ENCODE measurements at regions not wholly inside any gene's neighbourhood (a gene's known extent, or its start where the extent isn't known, plus 50 kb on each side); places are given as distances from the start of the nearest gene placed in this dataset.

GRCh38 chr12:19014240-19014639 is 115.3 kb upstream of the PLEKHA5 start (continued):
- TF ChIP-seq CEBPB (IDR thresholded peaks at IDR 0.05; ENCODE audit: borderline replicate concordance in 1 of 2, low read depth in 2 of 2, low read length in 2 of 2) = no peak
- TF ChIP-seq CHD2 (IDR thresholded peaks at IDR 0.05; ENCODE audit: borderline replicate concordance, low read depth, low read length) = no peak
- no peak for TF ChIP-seq BACH1 (IDR thresholded peaks at IDR 0.05; ENCODE audit: borderline replicate concordance)
- TF ChIP-seq POU2F2 (IDR thresholded peaks at IDR 0.05; ENCODE audit: borderline replicate concordance, low read depth, low read length) = no peak

- 12% methylated on average over 5 of the region's 5 CpGs for WGBS (ENCODE audit: insufficient coverage, insufficient replicate concordance, low lambda C conversion rate, missing lambda C conversion rate)
- no peaks in the 10 kb centered on the region for H3K36me3 ChIP-seq (ENCODE audit: control insufficient read depth in 2 of 2, insufficient read depth in 2 of 2, low read length in 1 of 2)
- TF ChIP-seq PML (IDR thresholded peaks at IDR 0.05; ENCODE audit: low read length) (no peak), SMARCA5 (IDR thresholded peaks at IDR 0.05) (no peak), HCFC1 (IDR thresholded peaks at IDR 0.05; ENCODE audit: low read length) (no peak), MTA3 (IDR thresholded peaks at IDR 0.05; ENCODE audit: borderline replicate concordance, low read length) (no peak), ZNF24 (IDR thresholded peaks at IDR 0.05) (no peak), TCF12 (IDR thresholded peaks at IDR 0.05; ENCODE audit: low read depth, low read length) (no peak), BMI1 (IDR thresholded peaks at IDR 0.05; ENCODE audit: borderline replicate concordance) (no peak), JUNB (IDR thresholded peaks at IDR 0.05) (no peak), JUND (IDR thresholded peaks at IDR 0.05; ENCODE audit: low read depth, low read length) (no peak), TBL1XR1 (IDR thresholded peaks at IDR 0.05; ENCODE audit: low read depth, low read length) (no peak)
- H3K9ac ChIP-seq (ENCODE audit: control insufficient read depth, insufficient read depth, low read length) = no peak overlapping the region
- ChIA-PET CTCF (interaction anchor here (0.6 kb wide), 1 partner anchor 561 kb away, joined by 3 read pairs; no protein-coding TSS in a partner anchor), RAD21 (ENCODE audit: unreplicated experiment) (no interaction called here), SMC1A (ENCODE audit: uncharacterized antibody, unreplicated experiment) (no interaction called here), POLR2A (no interaction called here)
- no peak overlapping the region for H2AFZ ChIP-seq (ENCODE audit: control insufficient read depth, low read depth, low read length)
- no peaks in the 10 kb centered on the region for H4K20me1 ChIP-seq (ENCODE audit: control insufficient read depth, insufficient read depth)
- H3K27me3 ChIP-seq (replicated peaks in 1 of 2; ENCODE audit: control insufficient read depth in 2 of 2, insufficient read depth in 2 of 2, low read length in 1 of 2) = no peaks in the 10 kb centered on the region
- H3K27ac ChIP-seq (ENCODE audit: control insufficient read depth, insufficient read depth) = no peak overlapping the region
- no peaks in the 10 kb centered on the region for H3K4me1 ChIP-seq (ENCODE audit: control insufficient read depth, insufficient read depth, low read length)
- no peaks in the 10 kb centered on the region for H3K79me2 ChIP-seq (ENCODE audit: control insufficient read depth, insufficient read depth, low read length)
- in situ Hi-C loops (cut with MboI) = no loop called here
- no peak overlapping the region for H3K4me3 ChIP-seq
- DNase-seq (ENCODE audit: low read depth, low spot score) = no peak
- H3K9me3 ChIP-seq (replicated peaks; ENCODE audit: control insufficient read depth, insufficient read depth, low read length) = no peaks in the 10 kb centered on the region
- H3K4me2 ChIP-seq (ENCODE audit: control insufficient read depth, insufficient read depth) = no peak overlapping the region
- no peak for FAIRE-seq
- ATAC-seq = no peak
- BruUV-seq (replicated peaks) = no TSS peak
- intact Hi-C loops (cut with micrococcal nuclease; ENCODE audit: unreplicated experiment) = no loop called here
Observed at GRCh38 chr12:19015285-19015684, 114.2 kb upstream of the PLEKHA5 start.

Data from GM12878 (cell line).